ENCODE measurements at regions not wholly inside any gene's neighbourhood (a gene's known extent, or its start where the extent isn't known, plus 50 kb on each side); places are given as distances from the start of the nearest gene placed in this dataset.

GRCh38 chr10:129381741-129382140, 85.3 kb upstream of the MGMT start (continued):
- TF ChIP-seq EP300 (IDR thresholded peaks at IDR 0.05; ENCODE audit: low read length) = no peak
- TF ChIP-seq ZZZ3 (IDR thresholded peaks at IDR 0.05) = no peak
- TF ChIP-seq TAF7 (tag; IDR thresholded peaks at IDR 0.05) = no peak
- TF ChIP-seq GATAD2B (IDR thresholded peaks at IDR 0.05; ENCODE audit: borderline replicate concordance) = no peak
- no peak for TF ChIP-seq SMARCE1 (IDR thresholded peaks at IDR 0.05)
- TF ChIP-seq, protein P1, sequence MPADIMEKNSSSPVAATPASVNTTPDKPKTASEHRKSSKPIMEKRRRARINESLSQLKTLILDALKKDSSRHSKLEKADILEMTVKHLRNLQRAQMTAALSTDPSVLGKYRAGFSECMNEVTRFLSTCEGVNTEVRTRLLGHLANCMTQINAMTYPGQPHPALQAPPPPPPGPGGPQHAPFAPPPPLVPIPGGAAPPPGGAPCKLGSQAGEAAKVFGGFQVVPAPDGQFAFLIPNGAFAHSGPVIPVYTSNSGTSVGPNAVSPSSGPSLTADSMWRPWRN (IDR thresholded peaks at IDR 0.05; ENCODE audit: low read depth) = no peak
- TF ChIP-seq ZNF512 (tag; IDR thresholded peaks at IDR 0.05) = no peak
- TF ChIP-seq DMBX1 (CRISPR knock-in tag; IDR thresholded peaks at IDR 0.05; ENCODE audit: borderline replicate concordance) = no peak
- no peak for TF ChIP-seq BRF1 (IDR thresholded peaks at IDR 0.05; ENCODE audit: borderline replicate concordance, extremely low read depth, insufficient read length)
- TF ChIP-seq, protein P2, sequence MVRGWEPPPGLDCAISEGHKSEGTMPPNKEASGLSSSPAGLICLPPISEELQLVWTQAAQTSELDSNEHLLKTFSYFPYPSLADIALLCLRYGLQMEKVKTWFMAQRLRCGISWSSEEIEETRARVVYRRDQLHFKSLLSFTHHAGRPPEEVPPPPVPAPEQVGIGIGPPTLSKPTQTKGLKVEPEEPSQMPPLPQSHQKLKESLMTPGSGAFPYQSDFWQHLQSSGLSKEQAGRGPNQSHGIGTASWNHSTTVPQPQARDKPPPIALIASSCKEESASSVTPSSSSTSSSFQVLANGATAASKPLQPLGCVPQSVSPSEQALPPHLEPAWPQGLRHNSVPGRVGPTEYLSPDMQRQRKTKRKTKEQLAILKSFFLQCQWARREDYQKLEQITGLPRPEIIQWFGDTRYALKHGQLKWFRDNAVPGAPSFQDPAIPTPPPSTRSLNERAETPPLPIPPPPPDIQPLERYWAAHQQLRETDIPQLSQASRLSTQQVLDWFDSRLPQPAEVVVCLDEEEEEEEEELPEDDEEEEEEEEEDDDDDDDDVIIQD (CRISPR knock-in tag; IDR thresholded peaks at IDR 0.05) = no peak
- TF ChIP-seq MTA2 (IDR thresholded peaks at IDR 0.05; ENCODE audit: low read depth) = no peak
- no peak for TF ChIP-seq PHF20 (IDR thresholded peaks at IDR 0.05; ENCODE audit: partially characterized antibody)

All from K562 (cell line).